ENCODE measurements at regions not wholly inside any gene's neighbourhood (a gene's known extent, or its start where the extent isn't known, plus 50 kb on each side); places are given as distances from the start of the nearest gene placed in this dataset.

GRCh38 chr20:63132131-63132714, 83.7 kb downstream of the YTHDF1 start:
- intact Hi-C loops (cut with micrococcal nuclease; ENCODE audit: unreplicated experiment): no loop called here
- H3K9me3 ChIP-seq (ENCODE audit: low read length): no peaks in the 10 kb centered on the region
- H3K4me1 ChIP-seq (ENCODE audit: insufficient read depth, low read length, poor library complexity, severe bottlenecking): no peaks in the 10 kb centered on the region
- H3K27ac ChIP-seq (ENCODE audit: low read depth, low read length, poor library complexity, severe bottlenecking): no peak overlapping the region
- BruUV-seq (replicated peaks): no TSS peak
- H3K4me2 ChIP-seq (ENCODE audit: low read length): no peak overlapping the region
- no peaks in the 10 kb centered on the region for H3K79me2 ChIP-seq (ENCODE audit: insufficient read depth, low read depth, low read length)
- no peaks in the 10 kb centered on the region for H3K9me2 ChIP-seq (ENCODE audit: insufficient read depth, low read length)
- H3K36me3 ChIP-seq (ENCODE audit: insufficient read depth, low read length): no peaks in the 10 kb centered on the region
- no peak overlapping the region for H3K4me3 ChIP-seq (ENCODE audit: low read depth, low read length, poor library complexity, severe bottlenecking)
- ChIA-PET POLR2A (no interaction called here), CTCF (ENCODE audit: unreplicated experiment) (no interaction called here)
- H2AFZ ChIP-seq (ENCODE audit: low read length): no peak overlapping the region
- DNase-seq (ENCODE audit: low spot score): no peak
- no peaks in the 10 kb centered on the region for H4K20me1 ChIP-seq (ENCODE audit: insufficient read depth, low read length)
- TF ChIP-seq CTCF (conservative IDR thresholded peaks at IDR 0.05; ENCODE audit: low read length) (no peak), EZH2phosphoT487 (IDR thresholded peaks at IDR 0.05; ENCODE audit: borderline replicate concordance, low read depth, low read length) (no peak)

GRCh38 chr20:63130658-63131577, 85.0 kb downstream of the YTHDF1 start:
- Histone ChIP-seq H2AFZ (ENCODE audit: low read length) (no peak overlapping the region), H3K4me2 (ENCODE audit: low read length) (no peak overlapping the region), H3K36me3 (ENCODE audit: insufficient read depth, low read length) (no peaks in the 10 kb centered on the region), H3K4me1 (ENCODE audit: insufficient read depth, low read length, poor library complexity, severe bottlenecking) (no peaks in the 10 kb centered on the region), H3K27ac (ENCODE audit: low read depth, low read length, poor library complexity, severe bottlenecking) (no peak overlapping the region), H3K9me2 (ENCODE audit: insufficient read depth, low read length) (no peaks in the 10 kb centered on the region), H3K4me3 (ENCODE audit: low read depth, low read length, poor library complexity, severe bottlenecking) (no peak overlapping the region), H3K79me2 (ENCODE audit: insufficient read depth, low read depth, low read length) (no peaks in the 10 kb centered on the region), H3K9me3 (ENCODE audit: low read length) (no peaks in the 10 kb centered on the region), H4K20me1 (ENCODE audit: insufficient read depth, low read length) (no peaks in the 10 kb centered on the region)
- intact Hi-C loops (cut with micrococcal nuclease; ENCODE audit: unreplicated experiment): no loop called here
- ChIA-PET CTCF (ENCODE audit: unreplicated experiment) (no interaction called here), POLR2A (no interaction called here)
- TF ChIP-seq EZH2phosphoT487 (IDR thresholded peaks at IDR 0.05; ENCODE audit: borderline replicate concordance, low read depth, low read length): no peak
- TF ChIP-seq CTCF (conservative IDR thresholded peaks at IDR 0.05; ENCODE audit: low read length): no peak
- no peak for DNase-seq (ENCODE audit: low spot score)
- BruUV-seq (replicated peaks): no TSS peak
